Tibial nerve (tissue), 3 donors: ENCODE measurements at regions not wholly inside any gene's neighbourhood (a gene's known extent, or its start where the extent isn't known, plus 50 kb on each side); places are given as distances from the start of the nearest gene placed in this dataset.

Source experiments
- POLR2A ChIP-seq, 2 donors: fragments of 450-650 bp; IDR thresholded peaks; one replicate each; pipeline ENCODE4 v1.6.1; 2017; ENCODE audit warnings: antibody characterized with exemption in 2 of 2, mild to moderate bottlenecking in 2 of 2, moderate library complexity in 2 of 2
- TF ChIP-seq, protein P1 (sequence below), 5 experiments: fragments of 200-600 bp in 3 of 5; fragments of 450-650 bp in 2 of 5; sonication (generic) in 3 of 5; IDR thresholded peaks; one replicate each; pipeline ENCODE4 v1.5.1; 2016 to 2019; ENCODE audit warnings: antibody characterized with exemption in 5 of 5, mild to moderate bottlenecking in 3 of 5, moderate library complexity in 2 of 5

DNA sequence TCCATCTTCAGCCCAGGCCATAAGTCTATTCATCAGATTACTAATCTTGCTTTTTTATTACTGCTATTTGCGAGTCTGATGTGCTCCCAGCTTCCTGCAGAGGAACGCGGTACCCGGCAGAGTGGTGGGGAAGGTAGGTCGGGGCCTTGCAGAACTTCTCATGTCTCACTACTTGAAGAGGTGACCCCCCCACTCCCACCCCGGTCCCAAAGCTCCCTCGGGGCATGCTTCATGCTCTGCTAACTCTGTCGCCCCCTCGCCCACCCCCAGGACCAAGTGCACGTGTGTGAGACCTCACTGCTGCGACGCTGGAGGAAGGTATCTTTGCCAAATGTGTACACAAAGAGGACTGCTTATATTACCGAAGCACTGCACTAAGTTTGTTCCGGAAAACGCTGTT lies 129.4 kb upstream of the RAB12 start:
- no peak for TF ChIP-seq POLR2A (IDR thresholded peaks at IDR 0.05)
- TF ChIP-seq, protein P1, sequence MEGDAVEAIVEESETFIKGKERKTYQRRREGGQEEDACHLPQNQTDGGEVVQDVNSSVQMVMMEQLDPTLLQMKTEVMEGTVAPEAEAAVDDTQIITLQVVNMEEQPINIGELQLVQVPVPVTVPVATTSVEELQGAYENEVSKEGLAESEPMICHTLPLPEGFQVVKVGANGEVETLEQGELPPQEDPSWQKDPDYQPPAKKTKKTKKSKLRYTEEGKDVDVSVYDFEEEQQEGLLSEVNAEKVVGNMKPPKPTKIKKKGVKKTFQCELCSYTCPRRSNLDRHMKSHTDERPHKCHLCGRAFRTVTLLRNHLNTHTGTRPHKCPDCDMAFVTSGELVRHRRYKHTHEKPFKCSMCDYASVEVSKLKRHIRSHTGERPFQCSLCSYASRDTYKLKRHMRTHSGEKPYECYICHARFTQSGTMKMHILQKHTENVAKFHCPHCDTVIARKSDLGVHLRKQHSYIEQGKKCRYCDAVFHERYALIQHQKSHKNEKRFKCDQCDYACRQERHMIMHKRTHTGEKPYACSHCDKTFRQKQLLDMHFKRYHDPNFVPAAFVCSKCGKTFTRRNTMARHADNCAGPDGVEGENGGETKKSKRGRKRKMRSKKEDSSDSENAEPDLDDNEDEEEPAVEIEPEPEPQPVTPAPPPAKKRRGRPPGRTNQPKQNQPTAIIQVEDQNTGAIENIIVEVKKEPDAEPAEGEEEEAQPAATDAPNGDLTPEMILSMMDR (IDR thresholded peaks at IDR 0.05) = no peak
